NCI-H1417 treated with DMSO at 0.1 percent for 48 hours (cell line): ENCODE measurements at regions not wholly inside any gene's neighbourhood (a gene's known extent, or its start where the extent isn't known, plus 50 kb on each side); places are given as distances from the start of the nearest gene placed in this dataset.

Source experiments
- DNase-seq: peaks from one replicate; lab custom pipeline; 2025; lab: John Stamatoyannopoulos, UW

- DNase-seq = no peak
Measured at GRCh38 chr15:70443486-70444273, 319.7 kb downstream of the UACA start.

- no peak for DNase-seq
Measured at GRCh38 chr15:70442616-70443321, 320.6 kb downstream of the UACA start.

- DNase-seq = no peak
Measured at GRCh38 chr15:70442211-70442610, 321.1 kb downstream of the UACA start.

GRCh38 chr15:70440416-70441138, 322.8 kb downstream of the UACA start:
- no peak for DNase-seq

GRCh38 chr15:70439880-70440279, 323.5 kb downstream of the UACA start:
- no peak for DNase-seq

- no peak for DNase-seq
Measured at GRCh38 chr15:70439304-70439877, 324.0 kb downstream of the UACA start.

- no peak for DNase-seq
Measured at GRCh38 chr15:70438776-70439175, 324.6 kb downstream of the UACA start.

GRCh38 chr15:70437882-70438451, 325.4 kb downstream of the UACA start:
- no peak for DNase-seq

- no peak for DNase-seq
Measured at GRCh38 chr15:70437089-70437488, 326.3 kb downstream of the UACA start.

- no peak for DNase-seq
Measured at GRCh38 chr15:70436428-70436827, 326.9 kb downstream of the UACA start.

GRCh38 chr15:70435872-70436271, 327.5 kb downstream of the UACA start:
- no peak for DNase-seq

GRCh38 chr15:70435369-70435768, 328.0 kb downstream of the UACA start:
- no peak for DNase-seq

- no peak for DNase-seq
Measured at GRCh38 chr15:70433586-70434324, 329.6 kb downstream of the UACA start.

GRCh38 chr15:70432924-70433495, 330.3 kb downstream of the UACA start:
- DNase-seq = no peak

GRCh38 chr15:70431854-70432253, 331.5 kb downstream of the UACA start:
- DNase-seq = no peak

GRCh38 chr15:70430069-70430468, 332.4 kb upstream of the TLE3 start:
- no peak for DNase-seq

GRCh38 chr15:70429056-70429722, 331.5 kb upstream of the TLE3 start:
- DNase-seq = no peak

GRCh38 chr15:70428211-70428822, 330.6 kb upstream of the TLE3 start:
- no peak for DNase-seq

GRCh38 chr15:70427167-70428120, 329.7 kb upstream of the TLE3 start:
- DNase-seq = no peak
